Stimulated activated effector memory CD8-positive, alpha-beta T cell treated with anti-CD3 and anti-CD28 coated beads, Interleukin-12 subunit alpha, Interleukin-12 subunit beta, amount 100 ng/mL, for 72 hours (primary cell): ENCODE measurements at regions not wholly inside any gene's neighbourhood (a gene's known extent, or its start where the extent isn't known, plus 50 kb on each side); places are given as distances from the start of the nearest gene placed in this dataset.

Experiments used
- ATAC-seq: fragments of 150-1000 bp; cut with Tn5 transposase; 2 replicates; pipeline ENCODE4 v1.10.0; 2021
- DNase-seq, 2 donors: peaks; one replicate each; pipeline ENCODE4 v3.0.0; 2021 to 2022; ENCODE audit warnings: low spot score in 2 of 2
- H3K27ac Mint-ChIP-seq: one replicate; pipeline ENCODE4 v1.8.0; 2022; ENCODE audit warnings: mild to moderate bottlenecking, mixed read lengths
- H3K36me3 Mint-ChIP-seq: one replicate; pipeline ENCODE4 v1.8.0; 2022; ENCODE audit warnings: mild to moderate bottlenecking, mixed read lengths
- H3K4me1 Mint-ChIP-seq: one replicate; pipeline ENCODE4 v1.8.0; 2022; ENCODE audit warnings: mixed read lengths
- H3K4me3 Mint-ChIP-seq: one replicate; pipeline ENCODE4 v1.8.0; 2022; ENCODE audit warnings: mild to moderate bottlenecking, mixed read lengths
- H3K9me3 Mint-ChIP-seq: one replicate; pipeline ENCODE4 v1.8.0; 2022; ENCODE audit warnings: mixed read lengths

- Mint-ChIP-seq H3K9me3 (peaks cover 13% of the 10 kb centered on the region), H3K27ac (no peak overlapping the region), H3K4me1 (no peaks in the 10 kb centered on the region), H3K4me3 (no peak overlapping the region), H3K36me3 (no peaks in the 10 kb centered on the region)
- no peak for ATAC-seq
- DNase-seq, result no peak
These were observed 644.1 kb downstream of the KCNJ2 start for GRCh38 chr17:70813355-70813930.

- no peak overlapping the region for H3K4me3 Mint-ChIP-seq
- H3K9me3 Mint-ChIP-seq, result peaks cover 15% of the 10 kb centered on the region
- H3K4me1 Mint-ChIP-seq, result no peaks in the 10 kb centered on the region
- H3K27ac Mint-ChIP-seq, result no peak overlapping the region
- DNase-seq (no peak), ATAC-seq (no peak)
- no peaks in the 10 kb centered on the region for H3K36me3 Mint-ChIP-seq
These were observed 649.9 kb downstream of the KCNJ2 start for GRCh38 chr17:70819183-70819582.

- no peak overlapping the region for H3K4me3 Mint-ChIP-seq
- ATAC-seq (no peak), DNase-seq (no peak)
- no peak overlapping the region for H3K27ac Mint-ChIP-seq
- peaks cover 17% of the 10 kb centered on the region for H3K9me3 Mint-ChIP-seq
- H3K4me1 Mint-ChIP-seq, result no peaks in the 10 kb centered on the region
- H3K36me3 Mint-ChIP-seq, result no peaks in the 10 kb centered on the region
These were observed 650.9 kb downstream of the KCNJ2 start for GRCh38 chr17:70820276-70820675.

- Mint-ChIP-seq H3K27ac (no peak overlapping the region), H3K4me3 (no peak overlapping the region), H3K36me3 (no peaks in the 10 kb centered on the region), H3K9me3 (peaks cover 10% of the 10 kb centered on the region), H3K4me1 (no peaks in the 10 kb centered on the region)
- DNase-seq (no peak), ATAC-seq (no peak)
These were observed 656.2 kb downstream of the KCNJ2 start for GRCh38 chr17:70825321-70826125.

- Mint-ChIP-seq H3K9me3 (peaks cover 6% of the 10 kb centered on the region), H3K4me3 (no peak overlapping the region), H3K4me1 (no peaks in the 10 kb centered on the region), H3K27ac (no peak overlapping the region), H3K36me3 (no peaks in the 10 kb centered on the region)
- ATAC-seq (no peak), DNase-seq (no peak)
These were observed 660.5 kb downstream of the KCNJ2 start for GRCh38 chr17:70829876-70830275.

- Mint-ChIP-seq H3K27ac (no peak overlapping the region), H3K36me3 (no peaks in the 10 kb centered on the region), H3K9me3 (peaks cover 2% of the 10 kb centered on the region), H3K4me1 (no peaks in the 10 kb centered on the region), H3K4me3 (no peak overlapping the region)
- ATAC-seq (no peak), DNase-seq (no peak)
These were observed 664.7 kb downstream of the KCNJ2 start for GRCh38 chr17:70834039-70834438.

GRCh38 chr17:70848785-70849184, 679.5 kb downstream of the KCNJ2 start:
- Mint-ChIP-seq H3K27ac (no peak overlapping the region), H3K4me3 (no peak overlapping the region), H3K9me3 (peaks cover 8% of the 10 kb centered on the region), H3K36me3 (no peaks in the 10 kb centered on the region), H3K4me1 (no peaks in the 10 kb centered on the region)
- ATAC-seq (no peak), DNase-seq (no peak)

GRCh38 chr17:70855401-70856054, 686.2 kb downstream of the KCNJ2 start:
- Mint-ChIP-seq H3K27ac (no peak overlapping the region), H3K36me3 (no peaks in the 10 kb centered on the region), H3K9me3 (peaks cover 8% of the 10 kb centered on the region), H3K4me1 (no peaks in the 10 kb centered on the region), H3K4me3 (no peak overlapping the region)
- no peak for DNase-seq
- no peak for ATAC-seq

GRCh38 chr17:70857351-70857750, 688.0 kb downstream of the KCNJ2 start:
- no peaks in the 10 kb centered on the region for H3K4me1 Mint-ChIP-seq
- peaks cover 8% of the 10 kb centered on the region for H3K9me3 Mint-ChIP-seq
- H3K27ac Mint-ChIP-seq, result no peak overlapping the region
- no peak overlapping the region for H3K4me3 Mint-ChIP-seq
- ATAC-seq (no peak), DNase-seq (no peak)
- no peaks in the 10 kb centered on the region for H3K36me3 Mint-ChIP-seq

- H3K36me3 Mint-ChIP-seq, result no peaks in the 10 kb centered on the region
- DNase-seq, result no peak
- no peak for ATAC-seq
- no peak overlapping the region for H3K27ac Mint-ChIP-seq
- peaks cover 8% of the 10 kb centered on the region for H3K9me3 Mint-ChIP-seq
- H3K4me3 Mint-ChIP-seq, result no peak overlapping the region
- no peaks in the 10 kb centered on the region for H3K4me1 Mint-ChIP-seq
These were observed 690.5 kb downstream of the KCNJ2 start for GRCh38 chr17:70859829-70860228.

- ATAC-seq (no peak), DNase-seq (no peak)
- peaks cover 5% of the 10 kb centered on the region for H3K9me3 Mint-ChIP-seq
- H3K4me1 Mint-ChIP-seq, result no peaks in the 10 kb centered on the region
- H3K4me3 Mint-ChIP-seq, result no peak overlapping the region
- no peak overlapping the region for H3K27ac Mint-ChIP-seq
- H3K36me3 Mint-ChIP-seq, result no peaks in the 10 kb centered on the region
These were observed 693.0 kb downstream of the KCNJ2 start for GRCh38 chr17:70862295-70862694.

GRCh38 chr17:70863436-70864248, 694.3 kb downstream of the KCNJ2 start:
- no peaks in the 10 kb centered on the region for H3K4me1 Mint-ChIP-seq
- DNase-seq, result no peak
- ATAC-seq, result no peak
- H3K36me3 Mint-ChIP-seq, result no peaks in the 10 kb centered on the region
- H3K9me3 Mint-ChIP-seq, result peaks cover 5% of the 10 kb centered on the region
- H3K27ac Mint-ChIP-seq, result no peak overlapping the region
- no peak overlapping the region for H3K4me3 Mint-ChIP-seq

- no peak overlapping the region for H3K27ac Mint-ChIP-seq
- no peak overlapping the region for H3K4me3 Mint-ChIP-seq
- DNase-seq (no peak), ATAC-seq (no peak)
- H3K36me3 Mint-ChIP-seq, result no peaks in the 10 kb centered on the region
- no peaks in the 10 kb centered on the region for H3K9me3 Mint-ChIP-seq
- no peaks in the 10 kb centered on the region for H3K4me1 Mint-ChIP-seq
These were observed 696.9 kb downstream of the KCNJ2 start for GRCh38 chr17:70865993-70866804.

- Mint-ChIP-seq H3K9me3 (no peaks in the 10 kb centered on the region), H3K36me3 (no peaks in the 10 kb centered on the region), H3K4me1 (no peaks in the 10 kb centered on the region), H3K4me3 (no peak overlapping the region), H3K27ac (no peak overlapping the region)
- no peak for DNase-seq
- ATAC-seq, result no peak
These were observed 698.8 kb downstream of the KCNJ2 start for GRCh38 chr17:70868149-70868548.
